ENCODE measurements at regions not wholly inside any gene's neighbourhood (a gene's known extent, or its start where the extent isn't known, plus 50 kb on each side); places are given as distances from the start of the nearest gene placed in this dataset.

- TF ChIP-seq RFX5 (IDR thresholded peaks at IDR 0.05; ENCODE audit: low read length) (no peak), CTCF (IDR thresholded peaks at IDR 0.05) (no peak), CHD2 (IDR thresholded peaks at IDR 0.05; ENCODE audit: low read length, partially characterized antibody) (no peak), ZBTB33 (IDR thresholded peaks at IDR 0.05; ENCODE audit: borderline replicate concordance, low read depth) (no peak), EZH2phosphoT487 (IDR thresholded peaks at IDR 0.05; ENCODE audit: borderline replicate concordance, low read depth) (no peak)
Measured at GRCh38 chr2:166784296-166784946, 103.9 kb upstream of the XIRP2 start.

Data from SK-N-SH (cell line).